ENCODE measurements at regions not wholly inside any gene's neighbourhood (a gene's known extent, or its start where the extent isn't known, plus 50 kb on each side); places are given as distances from the start of the nearest gene placed in this dataset.

DNA sequence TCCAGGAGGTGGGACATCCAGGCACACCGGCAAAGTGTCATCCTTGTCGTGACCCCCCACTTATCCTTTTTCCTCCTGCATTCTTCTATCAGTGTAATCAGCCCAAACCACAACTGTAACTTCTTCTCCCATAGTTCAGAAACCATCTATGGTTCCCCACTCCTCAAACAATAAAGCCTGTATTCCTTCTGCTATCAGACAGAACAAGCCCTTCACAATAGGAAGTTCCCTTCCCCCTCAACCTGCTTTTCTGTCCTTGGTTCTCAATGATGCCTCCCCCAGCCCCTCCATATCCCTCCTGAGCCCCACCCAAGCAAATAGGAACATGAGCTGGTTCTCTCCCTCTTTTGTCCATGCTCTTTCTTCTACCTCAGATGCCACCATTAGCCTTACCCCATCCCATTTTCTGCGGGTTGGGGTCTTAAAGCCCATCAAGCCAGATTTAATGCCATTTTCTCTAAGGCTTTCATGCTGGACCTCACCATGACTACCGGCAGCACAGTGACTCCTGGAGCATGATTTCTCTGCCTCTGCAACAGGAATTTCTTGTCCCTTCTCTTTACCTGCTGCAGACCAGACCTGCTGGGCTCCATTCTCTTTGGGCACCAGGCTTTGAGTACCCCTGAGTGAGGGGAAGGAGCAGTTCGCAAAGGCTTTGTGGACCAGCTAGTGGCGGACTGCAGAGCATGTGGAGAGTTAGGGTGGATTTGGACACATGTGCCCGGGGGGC lies 92.8 kb upstream of the PAX2 start:
- no peak for DNase-seq (ENCODE audit: low read depth)
- TF ChIP-seq, protein P1, sequence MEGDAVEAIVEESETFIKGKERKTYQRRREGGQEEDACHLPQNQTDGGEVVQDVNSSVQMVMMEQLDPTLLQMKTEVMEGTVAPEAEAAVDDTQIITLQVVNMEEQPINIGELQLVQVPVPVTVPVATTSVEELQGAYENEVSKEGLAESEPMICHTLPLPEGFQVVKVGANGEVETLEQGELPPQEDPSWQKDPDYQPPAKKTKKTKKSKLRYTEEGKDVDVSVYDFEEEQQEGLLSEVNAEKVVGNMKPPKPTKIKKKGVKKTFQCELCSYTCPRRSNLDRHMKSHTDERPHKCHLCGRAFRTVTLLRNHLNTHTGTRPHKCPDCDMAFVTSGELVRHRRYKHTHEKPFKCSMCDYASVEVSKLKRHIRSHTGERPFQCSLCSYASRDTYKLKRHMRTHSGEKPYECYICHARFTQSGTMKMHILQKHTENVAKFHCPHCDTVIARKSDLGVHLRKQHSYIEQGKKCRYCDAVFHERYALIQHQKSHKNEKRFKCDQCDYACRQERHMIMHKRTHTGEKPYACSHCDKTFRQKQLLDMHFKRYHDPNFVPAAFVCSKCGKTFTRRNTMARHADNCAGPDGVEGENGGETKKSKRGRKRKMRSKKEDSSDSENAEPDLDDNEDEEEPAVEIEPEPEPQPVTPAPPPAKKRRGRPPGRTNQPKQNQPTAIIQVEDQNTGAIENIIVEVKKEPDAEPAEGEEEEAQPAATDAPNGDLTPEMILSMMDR (IDR thresholded peaks at IDR 0.05; ENCODE audit: insufficient read depth, low read length) = no peak
- no peak overlapping the region for H3K4me3 ChIP-seq (ENCODE audit: low read depth, low read length)

DNA sequence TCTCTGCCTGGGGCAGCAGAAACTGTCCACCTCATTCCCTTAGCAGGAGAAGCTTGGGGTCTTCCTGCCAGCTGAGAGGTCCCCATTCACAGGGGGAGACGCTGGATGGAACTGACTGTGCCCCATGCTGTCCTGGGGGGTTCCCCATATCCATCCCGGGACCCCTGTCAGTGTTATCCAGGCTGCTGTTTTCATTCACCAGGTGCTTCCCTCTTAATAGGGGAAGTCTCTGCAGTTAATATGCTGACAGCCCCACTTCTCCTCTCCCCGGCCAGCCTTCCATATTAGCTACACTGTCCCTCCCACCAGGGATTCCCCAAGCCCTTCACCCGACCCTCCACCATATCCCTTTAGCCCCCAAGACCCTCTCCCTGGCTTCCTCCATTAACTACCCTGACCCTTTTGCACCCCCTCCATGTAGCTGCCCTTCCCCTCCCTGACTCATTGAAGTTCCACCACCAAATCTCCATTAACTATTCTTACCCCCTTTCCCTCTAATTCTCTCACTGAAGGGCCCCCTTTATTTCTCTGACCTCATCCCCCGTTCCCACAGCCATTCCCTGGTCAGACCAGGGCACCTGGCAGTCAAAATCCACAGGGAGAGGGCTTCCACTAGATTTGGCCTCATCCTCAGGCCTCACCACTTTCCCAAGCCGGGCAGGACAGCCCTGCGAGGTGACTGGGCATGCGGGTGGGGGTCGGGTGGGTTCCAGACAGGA lies 92.0 kb upstream of the PAX2 start:
- TF ChIP-seq, protein P1 (IDR thresholded peaks at IDR 0.05; ENCODE audit: insufficient read depth, low read length) = no peak
- DNase-seq (ENCODE audit: low read depth) = no peak

DNA sequence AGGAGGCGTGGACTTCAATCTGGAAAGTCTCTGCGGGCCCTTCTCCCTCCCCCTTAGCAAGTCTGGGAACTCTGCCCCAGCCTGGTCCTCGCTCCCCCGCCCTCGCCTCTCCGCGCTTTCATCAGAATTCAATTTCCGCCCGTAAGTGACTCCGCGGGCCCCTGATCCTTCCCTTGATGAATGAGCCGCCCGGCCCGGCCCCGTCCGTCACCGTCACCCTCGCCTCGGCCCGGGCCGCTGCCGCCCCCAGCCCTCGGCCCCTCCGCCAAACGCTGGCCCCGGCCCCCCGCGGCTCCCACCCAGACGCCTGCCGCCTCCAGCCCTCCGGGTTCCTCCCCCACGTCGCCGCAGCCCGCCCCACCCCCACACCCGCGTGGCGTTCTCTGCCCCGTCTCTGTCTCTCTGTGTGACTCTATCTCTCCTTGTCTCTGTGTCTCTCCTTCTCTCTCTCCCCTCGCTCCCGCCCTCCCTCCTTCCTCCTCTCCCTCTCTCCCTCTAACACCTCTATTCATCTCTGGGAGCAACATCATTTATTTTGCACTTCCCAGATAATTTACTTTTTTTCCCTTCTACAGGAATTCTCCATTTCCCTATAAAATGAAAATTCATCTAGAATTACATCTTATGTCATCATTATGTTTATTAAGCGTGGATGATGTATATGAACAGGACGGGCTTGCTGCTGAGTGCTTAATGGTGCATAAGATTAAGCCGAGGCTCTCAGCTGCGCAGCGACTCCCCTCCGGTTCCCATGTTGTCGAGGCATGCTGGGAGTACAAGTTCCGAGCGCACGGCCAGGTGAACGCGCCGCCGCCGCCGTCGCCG lies 91.2 kb upstream of the PAX2 start:
- TF ChIP-seq, protein P1 (IDR thresholded peaks at IDR 0.05; ENCODE audit: insufficient read depth, low read length) = no peak
- DNase-seq (ENCODE audit: low read depth) = peak; percentile 35
- peak overlapping the region; percentile 17 for H3K4me3 ChIP-seq (ENCODE audit: low read depth, low read length)

More for the DNA sequence above, 92.0 kb upstream of the PAX2 start:
- H3K4me3 ChIP-seq (ENCODE audit: low read depth, low read length) = no peak overlapping the region

DNA sequence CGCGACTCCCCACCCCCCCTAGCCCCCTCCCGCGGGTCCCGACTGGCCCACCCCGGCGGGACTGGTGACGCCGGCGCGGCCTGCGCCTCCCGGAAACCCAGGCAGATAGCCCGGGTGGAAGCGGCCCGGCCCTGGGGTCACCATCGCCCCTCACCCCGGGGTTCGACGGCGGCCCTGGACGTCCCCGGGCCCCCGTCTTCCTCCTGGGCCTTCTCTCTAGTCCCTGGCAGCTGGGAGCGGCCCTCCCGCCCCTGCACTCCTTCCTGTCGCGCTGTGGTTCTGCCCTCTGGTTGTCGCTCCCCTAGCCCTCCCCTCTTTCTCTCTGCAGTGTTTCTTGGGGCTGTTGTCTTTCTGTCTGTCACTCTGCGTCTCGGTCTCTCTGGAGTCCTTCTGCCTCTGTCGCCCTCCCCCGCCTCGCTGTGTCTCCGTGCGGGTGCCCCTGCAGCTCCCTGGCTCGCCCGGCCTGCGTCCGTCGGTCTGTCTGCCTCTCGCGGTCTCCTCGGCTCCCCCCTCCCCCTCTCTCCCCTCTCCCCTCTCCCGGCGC lies 90.5 kb upstream of the PAX2 start:
- TF ChIP-seq, protein P1 (IDR thresholded peaks at IDR 0.05; ENCODE audit: insufficient read depth, low read length) = no peak
- DNase-seq (ENCODE audit: low read depth) = no peak
- H3K4me3 ChIP-seq (ENCODE audit: low read depth, low read length) = no peak overlapping the region

DNA sequence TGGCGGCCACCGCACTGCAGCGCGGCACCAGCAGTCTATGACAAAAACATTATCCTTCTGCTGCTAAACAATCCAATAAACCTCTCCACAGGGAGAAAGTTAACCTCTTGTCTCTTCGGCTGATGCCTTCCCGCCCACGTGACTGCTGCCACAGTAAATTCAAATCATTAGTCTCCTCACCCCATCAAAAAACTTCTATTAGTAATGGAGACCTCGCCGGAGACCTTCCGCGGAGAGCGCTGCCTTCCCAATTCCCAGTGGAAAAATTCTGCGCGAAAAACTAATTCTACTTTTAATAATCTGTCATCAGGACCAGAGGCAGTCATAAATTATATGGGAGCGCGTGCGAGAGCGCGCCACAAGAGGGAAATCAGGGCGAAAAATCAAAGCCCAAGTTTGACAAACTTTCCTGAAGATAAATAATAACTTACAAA lies 90.0 kb upstream of the PAX2 start:
- DNase-seq (ENCODE audit: low read depth) = no peak
- TF ChIP-seq, protein P1 (IDR thresholded peaks at IDR 0.05; ENCODE audit: insufficient read depth, low read length) = no peak
- H3K4me3 ChIP-seq (ENCODE audit: low read depth, low read length) = no peak overlapping the region

DNA sequence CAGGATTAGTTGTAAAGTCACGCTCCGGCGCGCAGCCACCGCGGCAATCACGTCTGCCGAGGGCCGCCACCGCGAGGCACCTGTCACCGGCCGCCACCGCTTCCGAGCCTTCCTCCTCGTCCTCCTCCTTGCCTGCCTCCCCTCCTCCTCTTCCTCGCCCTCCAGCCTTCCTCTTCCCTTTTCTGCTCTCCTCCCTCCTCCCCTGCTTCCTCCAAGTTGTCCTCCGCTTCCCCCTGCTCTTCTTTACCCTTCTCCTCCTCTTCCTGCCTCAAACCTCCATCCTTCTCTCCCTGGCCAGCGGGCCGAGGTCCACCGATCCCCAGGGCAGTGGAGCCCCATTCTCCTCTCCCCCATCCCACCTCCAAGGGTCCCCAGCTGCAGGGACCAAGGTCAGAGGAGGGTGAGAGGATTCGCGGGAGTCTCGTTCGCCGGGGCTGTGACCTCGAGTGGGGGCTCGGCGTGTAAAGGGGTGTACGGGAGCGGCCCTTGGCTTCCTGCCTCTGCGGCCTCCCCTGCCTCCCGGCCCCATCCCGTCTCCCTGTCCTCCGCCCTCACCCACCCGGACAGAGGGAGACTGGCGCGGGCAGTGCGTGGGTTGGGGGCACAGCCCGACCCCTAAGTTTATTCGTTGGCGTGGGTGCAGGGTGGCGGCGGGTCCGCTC lies 89.5 kb upstream of the PAX2 start:
- no peak overlapping the region for H3K4me3 ChIP-seq (ENCODE audit: low read depth, low read length)
- TF ChIP-seq, protein P1 (IDR thresholded peaks at IDR 0.05; ENCODE audit: insufficient read depth, low read length) = no peak
- DNase-seq (ENCODE audit: low read depth) = no peak

Data from fibroblast of the aortic adventitia (primary cell).